H1 (cell line): ENCODE measurements at regions not wholly inside any gene's neighbourhood (a gene's known extent, or its start where the extent isn't known, plus 50 kb on each side); places are given as distances from the start of the nearest gene placed in this dataset.

Source experiments
- CTCF ChIA-PET: fragments of 300-600 bp; sonication (Branson Sonifier 250); formaldehyde crosslinking; loops from one replicate; lab custom pipeline; 2021; ENCODE audit not compliant: partially characterized antibody; lab: Charles Lee
- POLR2A ChIA-PET: fragments of 300-600 bp; sonication (Branson Sonifier 250); formaldehyde crosslinking; loops from one replicate; lab custom pipeline; 2021; ENCODE audit warnings: inconsistent platforms; ENCODE audit not compliant: partially characterized antibody; lab: Charles Lee
- DNase-seq, 2 experiments: peaks; one replicate each; pipeline versions ENCODE4 v3.0.0 to v3.0.0-alpha.2; 2010 to 2022; ENCODE audit warnings: low spot score in 2 of 2, low read depth in 1 of 2, mixed read lengths in 1 of 2
- FAIRE-seq: peaks from 2 replicates; lab custom pipeline; 2011; peaks lifted over from hg19 to GRCh38; lab: Jason Lieb, UNC
- H2AFZ ChIP-seq: 2 replicates; pipeline ENCODE4 v1.8.1; 2012; ENCODE audit warnings: low read length, inconsistent platforms
- H2AK5ac ChIP-seq: 2 replicates; pipeline ENCODE4 v1.6.1; 2013; ENCODE audit warnings: low read depth, low read length
- H2BK120ac ChIP-seq: replicated peaks from 2 replicates; pipeline ENCODE3; 2013; ENCODE audit warnings: low read depth, low read length, inconsistent platforms
- H2BK12ac ChIP-seq: 2 replicates; pipeline ENCODE4 v1.6.1; 2013; ENCODE audit warnings: low read depth, low read length
- H2BK15ac ChIP-seq: 2 replicates; pipeline ENCODE4 v1.6.1; 2013; ENCODE audit warnings: low read length
- H2BK20ac ChIP-seq: 2 replicates; pipeline ENCODE4 v1.6.1; 2013; ENCODE audit warnings: low read length
- H2BK5ac ChIP-seq: 2 replicates; pipeline ENCODE4 v1.6.1; 2013; ENCODE audit warnings: low read depth, low read length
- H3K14ac ChIP-seq: 2 replicates; pipeline ENCODE4 v1.6.1; 2013; ENCODE audit warnings: inconsistent platforms; ENCODE audit not compliant: insufficient read length
- H3K18ac ChIP-seq: 2 replicates; pipeline ENCODE4 v1.6.1; 2013; ENCODE audit warnings: low read length; ENCODE audit errors: extremely low read depth
- H3K23ac ChIP-seq: 2 replicates; pipeline ENCODE4 v1.6.1; 2013; ENCODE audit warnings: inconsistent platforms; ENCODE audit not compliant: insufficient read length
- H3K23me2 ChIP-seq: 2 replicates; pipeline ENCODE4 v1.6.1; 2013; ENCODE audit warnings: low read depth, low read length
- H3K27ac ChIP-seq: 2 replicates; pipeline ENCODE4 v1.6.1; 2011; ENCODE audit warnings: low read depth, low read length, inconsistent platforms
- H3K27me3 ChIP-seq, 4 experiments: replicated peaks in 1 of 4; 1 replicate in 1 of 4; 2 replicates in 3 of 4; pipeline versions ENCODE4 v1.6.1 to v1.8.1; 2011 to 2013; ENCODE audit warnings: low read length in 3 of 4, mild to moderate bottlenecking in 3 of 4, inconsistent platforms in 2 of 4, mixed read lengths in 2 of 4, moderate library complexity in 1 of 4; ENCODE audit not compliant: control insufficient read depth in 3 of 4, insufficient read depth in 3 of 4; ENCODE audit errors: extremely low read depth in 1 of 4
- H3K36me3 ChIP-seq, 4 experiments: 2 replicates each; pipeline versions ENCODE4 v1.6.1 to v1.8.1; 2011 to 2013; ENCODE audit warnings: mild to moderate bottlenecking in 4 of 4, low read length in 3 of 4, moderate library complexity in 2 of 4, control low read depth in 1 of 4, inconsistent platforms in 1 of 4; ENCODE audit not compliant: insufficient read depth in 4 of 4, control insufficient read depth in 2 of 4
- H3K4ac ChIP-seq: replicated peaks from 2 replicates; pipeline ENCODE3; 2013; ENCODE audit warnings: low read length, low read depth, mixed read lengths, inconsistent platforms; ENCODE audit not compliant: insufficient read length
- H3K4me1 ChIP-seq, 4 experiments: replicated peaks in 1 of 4; 1 replicate in 1 of 4; 2 replicates in 3 of 4; pipeline versions ENCODE4 v1.6.1 to v1.8.1; 2011 to 2013; ENCODE audit warnings: low read length in 3 of 4, inconsistent platforms in 2 of 4, mixed read lengths in 1 of 4; ENCODE audit not compliant: insufficient read depth in 4 of 4, control insufficient read depth in 3 of 4
- H3K4me2 ChIP-seq, 2 experiments: 2 replicates each; pipeline versions ENCODE4 v1.6.1 to v1.8.1; 2011 to 2013; ENCODE audit warnings: low read depth in 2 of 2, low read length in 2 of 2, control low read depth in 1 of 2, inconsistent platforms in 1 of 2, mild to moderate bottlenecking in 1 of 2; ENCODE audit not compliant: insufficient read depth in 1 of 2
- H3K4me3 ChIP-seq, 4 experiments: fragments of 200-600, 300-600 bp in 1 of 4; sonication (generic), shearing (Covaris generic), sonication (Bioruptor Twin) in 1 of 4; 2 replicates each; pipeline versions ENCODE4 v1.5.1 to v1.8.1; 2011 to 2016; ENCODE audit warnings: low read length in 4 of 4, low read depth in 3 of 4, control low read depth in 2 of 4, inconsistent platforms in 2 of 4, mild to moderate bottlenecking in 2 of 4, mixed read lengths in 1 of 4, moderate library complexity in 1 of 4; ENCODE audit not compliant: insufficient read depth in 2 of 4; ENCODE audit errors: extremely low read depth in 1 of 4
- H3K56ac ChIP-seq: replicated peaks from 2 replicates; pipeline ENCODE3; 2013; ENCODE audit warnings: low read depth, mild to moderate bottlenecking, mixed read lengths, low read length, inconsistent platforms; ENCODE audit not compliant: insufficient read length
- H3K79me1 ChIP-seq: 2 replicates; pipeline ENCODE4 v1.6.1; 2013; ENCODE audit warnings: low read depth, low read length, control low read depth
- H3K79me2 ChIP-seq, 2 experiments: 2 replicates each; pipeline versions ENCODE4 v1.6.1 to v1.8.1; 2012 to 2013; ENCODE audit warnings: low read length in 2 of 2, mild to moderate bottlenecking in 2 of 2, inconsistent platforms in 1 of 2; ENCODE audit not compliant: insufficient read depth in 2 of 2, control insufficient read depth in 1 of 2
- H3K9ac ChIP-seq, 4 experiments: replicated peaks in 1 of 4; 1 replicate in 1 of 4; 2 replicates in 3 of 4; pipeline versions ENCODE4 v1.6.1 to v1.8.1; 2011 to 2013; ENCODE audit warnings: low read depth in 3 of 4, low read length in 3 of 4, control low read depth in 2 of 4, mild to moderate bottlenecking in 2 of 4, moderate library complexity in 2 of 4, inconsistent platforms in 1 of 4; ENCODE audit errors: extremely low read depth in 1 of 4
- H3K9me3 ChIP-seq, 2 experiments: 2 replicates each; pipeline versions ENCODE4 v1.6.1 to v1.8.1; 2012 to 2013; ENCODE audit warnings: mild to moderate bottlenecking in 2 of 2, moderate library complexity in 2 of 2, control low read depth in 1 of 2, inconsistent platforms in 1 of 2, low read depth in 1 of 2, low read length in 1 of 2, mixed read lengths in 1 of 2; ENCODE audit not compliant: insufficient read depth in 2 of 2
- H4K20me1 ChIP-seq, 2 experiments: replicated peaks in 1 of 2; 2 replicates each; pipeline versions ENCODE3 to v1.8.1; 2011 to 2013; ENCODE audit warnings: inconsistent platforms in 2 of 2, low read length in 2 of 2, mild to moderate bottlenecking in 1 of 2; ENCODE audit not compliant: insufficient read depth in 2 of 2, control insufficient read depth in 1 of 2
- H4K5ac ChIP-seq: 2 replicates; pipeline ENCODE4 v1.6.1; 2013; ENCODE audit warnings: low read length, low read depth, mixed read lengths, inconsistent platforms; ENCODE audit not compliant: insufficient read length
- H4K8ac ChIP-seq: 2 replicates; pipeline ENCODE4 v1.8.0; 2013; ENCODE audit warnings: mild to moderate bottlenecking, moderate library complexity, low read length, inconsistent platforms; ENCODE audit not compliant: insufficient read depth; ENCODE audit errors: extremely low read depth
- H4K91ac ChIP-seq: replicated peaks from 2 replicates; pipeline ENCODE3; 2013; ENCODE audit warnings: low read length, mixed read lengths, inconsistent platforms; ENCODE audit not compliant: insufficient read length
- CBX8 ChIP-seq: fragments of 300-800, 300-1000 bp; sonication (generic); IDR thresholded peaks from 2 replicates; pipeline ENCODE4 v1.7.1; 2016; ENCODE audit warnings: low read depth, low read length, borderline replicate concordance
- E2F6 ChIP-seq: IDR thresholded peaks from 2 replicates; pipeline ENCODE4 v1.6.1; 2012; ENCODE audit warnings: inconsistent platforms
- FOSL1 ChIP-seq: IDR thresholded peaks from 2 replicates; pipeline ENCODE4 v1.6.1; 2011; ENCODE audit warnings: mild to moderate bottlenecking, low read depth, low read length, moderate library complexity; ENCODE audit not compliant: insufficient read depth

GRCh38 chr12:20282401-20282800 is 85.9 kb upstream of the PDE3A start:
- H4K20me1 ChIP-seq, result no peaks in the 10 kb centered on the region
- no peak overlapping the region for H3K9ac ChIP-seq
- no peak overlapping the region for H4K5ac ChIP-seq
- no peak overlapping the region for H2BK12ac ChIP-seq
- ChIA-PET CTCF (no interaction called here), POLR2A (interaction anchor here (1.2 kb wide), 1 partner anchor 14 kb away, joined by 3 read pairs; no protein-coding TSS in a partner anchor)
- no peak overlapping the region for H3K4me3 ChIP-seq
- H3K23ac ChIP-seq, result no peak overlapping the region
- DNase-seq (no peak), FAIRE-seq (no peak)
- H2BK120ac ChIP-seq, result no peak overlapping the region
- H2BK20ac ChIP-seq, result no peak overlapping the region
- H3K9me3 ChIP-seq, result no peaks in the 10 kb centered on the region; a peak in 1 of 4 replicates
- H3K14ac ChIP-seq, result no peak overlapping the region
- H3K4me2 ChIP-seq, result no peak overlapping the region
- H3K27ac ChIP-seq, result no peak overlapping the region
- no peak overlapping the region for H2BK5ac ChIP-seq
- H4K91ac ChIP-seq, result no peak overlapping the region
- no peaks in the 10 kb centered on the region for H3K27me3 ChIP-seq
- H3K79me1 ChIP-seq, result no peaks in the 10 kb centered on the region
- no peak overlapping the region for H4K8ac ChIP-seq
- no peak overlapping the region for H2AFZ ChIP-seq
- no peaks in the 10 kb centered on the region for H3K79me2 ChIP-seq
- no peaks in the 10 kb centered on the region for H3K23me2 ChIP-seq
- H3K4me1 ChIP-seq, result peaks cover 0 to 13% (median 0%) of the 10 kb centered on the region in 4 experiments; a peak in 2 of 7 replicates
- no peak overlapping the region for H2AK5ac ChIP-seq
- no peak overlapping the region for H3K56ac ChIP-seq
- H3K4ac ChIP-seq, result no peak overlapping the region
- H2BK15ac ChIP-seq, result no peak overlapping the region
- no peaks in the 10 kb centered on the region for H3K36me3 ChIP-seq
- H3K18ac ChIP-seq, result no peak overlapping the region
- TF ChIP-seq FOSL1 (no peak), E2F6 (no peak), CBX8 (no peak)
